Activated CD4-positive, alpha-beta memory T cell treated with anti-CD3 and anti-CD28 coated beads for 36 hours (primary cell): ENCODE measurements at regions not wholly inside any gene's neighbourhood (a gene's known extent, or its start where the extent isn't known, plus 50 kb on each side); places are given as distances from the start of the nearest gene placed in this dataset.

Experiments
- CTCF ChIA-PET: fragments of 350-600 bp; sonication (Branson Sonifier 250); formaldehyde crosslinking; loops from one replicate; lab custom pipeline; 2021; ENCODE audit warnings: antibody characterized with exemption, inconsistent platforms; lab: Charles Lee
- POLR2A ChIA-PET: fragments of 350-600 bp; sonication (Branson Sonifier 250); formaldehyde crosslinking; loops from one replicate; lab custom pipeline; 2021; ENCODE audit warnings: antibody characterized with exemption; lab: Charles Lee
- DNase-seq: peaks from one replicate; pipeline ENCODE4 v3.0.0-alpha.2; 2020
- H3K27ac Mint-ChIP-seq: one replicate; pipeline ENCODE4 v1.8.0; 2021; ENCODE audit warnings: mixed read lengths
- H3K27me3 Mint-ChIP-seq: one replicate; pipeline ENCODE4 v1.8.0; 2021; ENCODE audit warnings: mixed read lengths
- H3K36me3 Mint-ChIP-seq: one replicate; pipeline ENCODE4 v1.8.0; 2021; ENCODE audit warnings: mixed read lengths
- H3K4me1 Mint-ChIP-seq: one replicate; pipeline ENCODE4 v1.8.0; 2021; ENCODE audit warnings: low read depth, mixed read lengths
- H3K4me3 Mint-ChIP-seq: one replicate; pipeline ENCODE4 v1.8.0; 2021; ENCODE audit warnings: mild to moderate bottlenecking, mixed read lengths
- H3K9me3 Mint-ChIP-seq: one replicate; pipeline ENCODE4 v1.8.0; 2021; ENCODE audit warnings: mixed read lengths
- intact Hi-C: fragments of 100-400 bp; cut with micrococcal nuclease; formaldehyde crosslinking; loops from one replicate; pipeline ENCODE4 v1.15.1; 2023

DNA sequence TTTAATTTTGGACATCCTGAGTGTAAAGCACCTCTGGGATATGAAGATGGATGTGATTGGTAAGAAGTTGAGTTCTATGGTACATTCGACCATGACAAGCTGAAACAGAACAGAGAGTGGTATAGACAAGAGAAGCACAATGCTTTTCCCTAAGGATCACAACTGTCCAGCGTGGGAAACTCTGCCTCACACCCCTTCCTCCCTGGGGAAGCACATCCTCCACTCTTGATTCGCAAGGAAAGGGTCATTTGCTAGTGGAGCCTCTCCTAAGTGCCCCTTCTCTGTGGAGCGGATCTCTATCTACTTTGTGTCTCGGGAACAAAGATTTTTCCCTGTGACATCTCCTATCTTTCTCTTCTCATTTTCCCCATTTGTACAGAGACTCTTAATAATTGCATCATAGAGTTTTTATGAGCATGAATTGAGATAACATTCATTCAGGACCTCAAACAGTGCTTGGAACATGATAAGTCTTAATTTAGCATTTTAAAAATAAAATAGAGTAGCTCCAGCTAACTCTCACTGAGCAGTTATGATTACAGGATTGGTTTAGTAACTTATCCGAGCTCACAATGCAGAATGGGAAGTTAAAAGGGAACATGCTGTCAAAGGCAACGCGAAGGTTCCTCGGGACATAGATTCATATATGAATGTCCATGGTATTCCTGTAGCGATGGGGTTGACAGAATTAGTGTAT is 775.2 kb downstream of the C6orf118 start:
- CTCF ChIA-PET, result no interaction called here
- no peak overlapping the region for H3K4me3 Mint-ChIP-seq
- no peak overlapping the region for H3K27ac Mint-ChIP-seq

DNA sequence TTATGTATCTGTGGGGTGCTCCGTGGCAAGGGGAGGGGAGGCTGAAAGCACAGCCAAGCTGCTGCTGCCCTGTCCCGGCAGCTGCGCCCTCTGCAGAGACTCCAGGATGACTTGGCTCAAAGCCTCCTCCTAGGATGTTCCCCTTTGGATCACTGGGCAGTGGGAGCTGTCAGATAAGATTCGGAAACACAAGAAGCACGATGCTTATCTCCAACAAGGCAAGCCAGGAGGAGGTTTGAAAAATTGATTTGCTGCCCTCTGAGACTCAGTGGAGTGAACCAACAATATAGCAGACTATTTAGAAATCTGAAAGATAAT is 776.4 kb downstream of the C6orf118 start:
- no peak for DNase-seq

More for the DNA sequence above, 775.2 kb downstream of the C6orf118 start:
- peaks cover 2% of the 10 kb centered on the region for H3K9me3 Mint-ChIP-seq
- H3K4me1 Mint-ChIP-seq, result no peaks in the 10 kb centered on the region
- DNase-seq, result no peak
- H3K36me3 Mint-ChIP-seq, result no peaks in the 10 kb centered on the region
- H3K27me3 Mint-ChIP-seq, result no peaks in the 10 kb centered on the region
- intact Hi-C loops, result no loop called here
- POLR2A ChIA-PET, result no interaction called here

DNA sequence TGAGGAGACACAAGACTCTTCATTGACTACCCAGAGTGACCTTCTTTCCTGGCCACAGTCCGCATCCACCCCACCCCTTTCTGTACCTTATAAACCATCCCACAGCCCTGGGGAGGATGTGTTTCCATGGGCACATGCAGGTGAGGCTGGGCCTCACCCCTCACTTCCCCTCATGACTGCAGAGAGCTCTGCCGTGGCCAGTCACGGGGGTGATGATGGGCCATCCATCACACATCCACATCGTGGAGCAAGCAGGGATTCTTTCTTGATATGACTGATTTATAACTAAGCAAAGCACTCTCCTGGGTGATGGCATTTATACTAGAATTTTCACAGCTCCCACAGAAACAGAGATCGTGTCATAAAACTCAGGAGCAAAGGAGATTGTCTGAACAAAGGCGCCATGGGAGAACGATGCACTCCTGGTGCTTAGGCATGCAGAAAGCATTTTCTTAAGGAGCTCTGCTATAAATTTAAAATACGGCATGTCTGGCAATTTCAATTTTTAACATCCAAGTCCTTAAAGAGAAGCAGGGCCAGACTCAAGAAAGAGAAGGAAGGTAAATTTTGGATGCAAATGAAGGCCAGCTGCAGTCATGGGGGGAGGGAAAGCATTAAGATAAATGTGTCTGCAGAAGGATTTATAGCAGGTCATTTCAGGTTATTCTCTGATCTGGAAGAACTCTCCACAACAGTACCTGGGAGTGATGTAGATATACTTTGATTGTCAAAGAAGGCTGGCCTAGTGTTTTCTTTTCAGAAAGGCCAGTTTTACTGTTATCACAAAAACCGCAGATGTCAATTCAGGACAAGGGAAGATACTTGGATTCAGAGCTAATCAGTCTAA is 777.0 kb downstream of the C6orf118 start:
- ChIA-PET CTCF (no interaction called here), POLR2A (no interaction called here)
- H3K27me3 Mint-ChIP-seq, result no peaks in the 10 kb centered on the region
- H3K4me1 Mint-ChIP-seq, result no peaks in the 10 kb centered on the region
- peaks cover 2% of the 10 kb centered on the region for H3K9me3 Mint-ChIP-seq
- intact Hi-C loops, result no loop called here
- no peaks in the 10 kb centered on the region for H3K36me3 Mint-ChIP-seq
- DNase-seq, result no peak
- no peak overlapping the region for H3K27ac Mint-ChIP-seq
- H3K4me3 Mint-ChIP-seq, result no peak overlapping the region

More for the DNA sequence above, 776.4 kb downstream of the C6orf118 start:
- POLR2A ChIA-PET, result no interaction called here
- CTCF ChIA-PET, result no interaction called here
- no peak overlapping the region for H3K27ac Mint-ChIP-seq
- no peaks in the 10 kb centered on the region for H3K27me3 Mint-ChIP-seq
- H3K9me3 Mint-ChIP-seq, result peaks cover 2% of the 10 kb centered on the region
- intact Hi-C loops, result no loop called here
- no peak overlapping the region for H3K4me3 Mint-ChIP-seq
- H3K4me1 Mint-ChIP-seq, result no peaks in the 10 kb centered on the region
- no peaks in the 10 kb centered on the region for H3K36me3 Mint-ChIP-seq

DNA sequence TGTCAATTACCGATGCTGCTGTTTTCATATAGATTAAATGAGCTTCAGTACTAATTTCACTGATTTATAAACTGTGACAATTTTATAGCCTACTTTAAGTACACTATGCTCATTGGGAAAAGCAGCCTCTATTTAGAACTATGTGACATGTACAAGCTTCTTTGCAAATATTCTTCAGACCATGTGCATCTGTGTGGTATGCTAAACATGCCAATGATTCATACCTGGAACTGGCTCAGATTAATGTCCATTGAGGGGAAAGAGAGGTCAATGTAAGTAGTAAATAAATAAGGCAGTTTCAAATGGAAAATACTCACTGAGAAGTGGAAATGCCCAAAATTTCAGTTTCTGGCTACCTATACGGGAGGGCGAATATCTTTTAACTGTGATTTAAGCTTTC is 777.7 kb downstream of the C6orf118 start:
- Mint-ChIP-seq H3K9me3 (peaks cover 5% of the 10 kb centered on the region), H3K4me3 (no peak overlapping the region), H3K27me3 (no peaks in the 10 kb centered on the region), H3K36me3 (no peaks in the 10 kb centered on the region), H3K27ac (no peak overlapping the region), H3K4me1 (no peaks in the 10 kb centered on the region)
- no peak for DNase-seq
- intact Hi-C loops, result no loop called here
- POLR2A ChIA-PET, result no interaction called here
- CTCF ChIA-PET, result no interaction called here

DNA sequence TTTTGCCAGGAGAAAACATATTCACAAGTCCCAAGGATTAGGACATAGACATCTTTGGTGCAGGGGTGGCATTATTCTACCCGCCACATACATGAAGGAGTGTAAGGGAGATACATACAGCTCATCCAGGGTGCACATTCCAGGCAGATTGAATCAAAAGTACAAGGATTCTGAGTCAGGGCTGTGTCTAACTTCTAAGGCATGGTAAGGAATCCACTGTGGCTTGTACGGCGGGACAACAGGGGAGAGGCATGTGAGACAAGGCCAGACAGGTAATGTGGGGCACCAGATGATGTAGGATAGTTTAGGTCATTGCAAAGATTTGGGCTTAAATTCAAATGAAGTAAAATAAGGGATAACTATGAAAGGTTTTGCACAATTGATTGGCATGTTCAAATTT is 780.9 kb downstream of the C6orf118 start:
- no peaks in the 10 kb centered on the region for H3K4me1 Mint-ChIP-seq
- no peak for DNase-seq
- H3K4me3 Mint-ChIP-seq, result no peak overlapping the region
- no peaks in the 10 kb centered on the region for H3K27me3 Mint-ChIP-seq
- intact Hi-C loops, result no loop called here
- ChIA-PET CTCF (no interaction called here), POLR2A (no interaction called here)
- peaks cover 13% of the 10 kb centered on the region for H3K9me3 Mint-ChIP-seq
- no peak overlapping the region for H3K27ac Mint-ChIP-seq
- H3K36me3 Mint-ChIP-seq, result no peaks in the 10 kb centered on the region

DNA sequence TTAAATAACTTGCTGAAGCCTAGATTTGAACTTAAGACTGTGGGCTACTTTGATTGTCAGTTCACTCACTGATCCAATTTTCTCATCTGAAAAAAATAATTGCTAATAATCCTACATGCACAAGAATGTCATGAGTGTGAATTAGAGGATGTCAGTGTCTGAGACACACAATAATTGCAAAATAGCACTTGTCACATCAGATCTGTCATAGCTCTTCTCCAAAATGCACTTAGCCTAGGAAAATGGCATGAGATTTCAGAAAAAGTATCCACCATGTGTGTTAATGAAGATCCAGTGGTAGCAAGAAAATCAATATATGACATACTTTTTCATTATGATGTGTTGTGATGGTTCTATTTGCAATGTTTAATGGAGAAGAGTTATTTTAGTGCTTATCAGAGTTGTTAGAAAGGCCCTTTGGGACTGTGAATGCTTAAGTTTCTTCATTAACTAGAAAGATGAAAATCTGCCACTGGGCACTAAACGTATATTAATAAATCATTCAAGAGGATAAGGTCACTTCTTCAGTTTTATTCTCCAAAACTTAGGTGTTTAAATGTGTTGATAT is 786.2 kb downstream of the C6orf118 start:
- CTCF ChIA-PET, result no interaction called here
- POLR2A ChIA-PET, result no interaction called here
- no peak overlapping the region for H3K4me3 Mint-ChIP-seq

DNA sequence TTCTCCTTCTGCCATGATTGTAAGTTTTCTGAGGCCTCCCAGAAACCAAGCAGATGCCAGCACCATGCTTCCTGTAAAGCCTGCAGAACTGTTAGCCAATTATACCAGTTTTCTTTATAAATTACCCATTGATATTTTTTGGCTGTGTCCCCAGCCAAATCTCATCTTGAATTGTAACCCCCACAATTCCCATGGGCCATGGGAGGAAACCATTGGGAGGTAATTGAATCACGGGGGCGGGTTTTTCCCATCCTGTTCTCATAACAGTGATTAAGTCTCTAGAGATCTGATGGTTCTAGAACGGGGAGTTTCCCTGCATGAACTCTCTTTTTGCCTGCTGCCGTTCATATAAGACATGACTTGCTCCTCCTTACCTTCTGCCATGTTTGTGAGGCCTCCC is 788.5 kb downstream of the C6orf118 start:
- Mint-ChIP-seq H3K4me1 (no peaks in the 10 kb centered on the region), H3K27me3 (no peaks in the 10 kb centered on the region), H3K9me3 (peaks cover 8% of the 10 kb centered on the region), H3K27ac (no peak overlapping the region), H3K4me3 (no peak overlapping the region), H3K36me3 (no peaks in the 10 kb centered on the region)
- no peak for DNase-seq
- ChIA-PET CTCF (no interaction called here), POLR2A (no interaction called here)
- intact Hi-C loops, result no loop called here

More for the DNA sequence above, 786.2 kb downstream of the C6orf118 start:
- Mint-ChIP-seq H3K27me3 (no peaks in the 10 kb centered on the region), H3K27ac (no peak overlapping the region), H3K9me3 (peaks cover 13% of the 10 kb centered on the region), H3K4me1 (no peaks in the 10 kb centered on the region), H3K36me3 (no peaks in the 10 kb centered on the region)
- DNase-seq, result no peak
- intact Hi-C loops, result no loop called here

DNA sequence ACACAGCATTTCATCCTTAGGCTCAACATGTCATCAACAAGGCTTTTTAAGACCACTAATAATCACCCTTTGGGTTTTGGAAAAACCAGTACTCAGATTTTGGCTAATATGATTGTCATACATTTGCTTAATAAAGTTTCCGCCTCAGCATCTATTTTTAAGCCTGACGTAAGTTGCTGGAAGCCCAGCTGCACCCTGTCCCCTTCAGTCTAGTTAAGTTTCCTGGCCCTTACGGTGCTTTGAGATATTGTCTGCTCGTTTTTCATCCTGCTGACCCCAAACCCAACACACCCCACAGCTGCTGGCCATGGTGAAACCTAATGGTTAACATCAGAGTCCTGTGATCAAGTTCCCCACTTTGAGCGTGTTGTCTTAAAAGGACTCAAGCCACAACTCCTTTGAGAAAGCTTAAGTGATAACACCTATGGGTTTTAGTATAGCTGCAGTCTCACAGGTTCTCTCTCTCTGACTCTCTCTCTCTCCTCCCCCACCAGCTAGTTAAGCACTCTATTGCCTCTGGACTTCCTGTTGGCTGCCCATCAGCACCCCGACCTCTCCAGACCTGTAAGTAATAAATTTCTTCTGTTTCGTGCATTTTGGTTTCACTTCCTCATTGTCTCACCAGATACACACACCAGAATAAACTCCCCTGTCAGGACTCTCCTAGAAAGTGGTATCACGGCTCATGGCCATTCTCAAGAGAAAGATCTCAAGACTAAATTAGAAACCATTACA is 802.0 kb downstream of the C6orf118 start:
- H3K27me3 Mint-ChIP-seq, result no peaks in the 10 kb centered on the region

DNA sequence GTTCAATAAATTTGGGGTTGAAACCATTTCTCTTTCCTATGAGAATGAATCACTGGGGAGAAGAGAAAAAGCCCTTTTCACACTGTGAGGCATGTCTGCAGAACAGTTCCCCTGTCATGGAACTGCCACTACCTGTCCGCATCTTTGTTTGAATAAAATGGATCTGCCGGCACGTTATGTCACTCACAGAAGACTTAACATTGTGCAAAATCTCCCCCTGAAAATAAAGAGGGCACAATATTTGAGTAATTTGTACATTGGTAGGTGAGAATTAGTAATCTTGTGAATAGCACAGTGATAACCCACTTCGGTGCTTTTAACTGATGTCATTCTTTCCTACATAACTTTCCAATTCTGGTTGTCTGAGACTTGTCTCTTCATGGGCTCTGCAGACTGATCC is 804.0 kb downstream of the C6orf118 start:
- intact Hi-C loops, result no loop called here
- Mint-ChIP-seq H3K4me1 (no peaks in the 10 kb centered on the region), H3K36me3 (no peaks in the 10 kb centered on the region), H3K4me3 (no peak overlapping the region), H3K27me3 (no peaks in the 10 kb centered on the region), H3K27ac (no peak overlapping the region), H3K9me3 (peaks cover 4% of the 10 kb centered on the region)
- ChIA-PET CTCF (no interaction called here), POLR2A (no interaction called here)
- no peak for DNase-seq

More for the DNA sequence above, 802.0 kb downstream of the C6orf118 start:
- POLR2A ChIA-PET, result no interaction called here
- intact Hi-C loops, result no loop called here
- no peak for DNase-seq
- Mint-ChIP-seq H3K4me3 (no peak overlapping the region), H3K9me3 (peaks cover 5% of the 10 kb centered on the region), H3K27ac (no peak overlapping the region), H3K4me1 (no peaks in the 10 kb centered on the region), H3K36me3 (no peaks in the 10 kb centered on the region)
- CTCF ChIA-PET, result no interaction called here

DNA sequence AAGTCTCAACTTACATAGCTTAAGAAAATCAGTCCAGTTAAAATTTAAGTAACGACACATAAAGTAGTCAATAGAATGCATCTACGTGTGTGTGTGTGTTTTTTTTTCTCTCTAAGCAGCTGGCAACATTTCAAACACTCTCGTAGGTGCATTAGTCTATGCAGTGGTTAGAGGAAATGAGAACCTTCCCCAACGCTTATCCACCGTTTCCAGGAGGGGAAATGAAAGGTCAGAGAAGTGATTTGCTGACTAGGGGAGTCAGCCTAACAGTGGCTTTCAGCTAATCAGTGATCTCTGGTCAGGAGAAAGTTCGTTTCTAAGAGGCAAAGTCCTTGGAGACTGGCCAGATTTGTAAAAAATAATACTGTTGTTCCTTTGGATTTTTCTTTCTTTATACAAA is 806.6 kb downstream of the C6orf118 start:
- no peak for DNase-seq
- Mint-ChIP-seq H3K27ac (no peak overlapping the region), H3K4me1 (no peaks in the 10 kb centered on the region), H3K36me3 (no peaks in the 10 kb centered on the region), H3K9me3 (peaks cover 4% of the 10 kb centered on the region), H3K4me3 (no peak overlapping the region), H3K27me3 (no peaks in the 10 kb centered on the region)
- intact Hi-C loops, result no loop called here
- POLR2A ChIA-PET, result no interaction called here
- CTCF ChIA-PET, result no interaction called here

DNA sequence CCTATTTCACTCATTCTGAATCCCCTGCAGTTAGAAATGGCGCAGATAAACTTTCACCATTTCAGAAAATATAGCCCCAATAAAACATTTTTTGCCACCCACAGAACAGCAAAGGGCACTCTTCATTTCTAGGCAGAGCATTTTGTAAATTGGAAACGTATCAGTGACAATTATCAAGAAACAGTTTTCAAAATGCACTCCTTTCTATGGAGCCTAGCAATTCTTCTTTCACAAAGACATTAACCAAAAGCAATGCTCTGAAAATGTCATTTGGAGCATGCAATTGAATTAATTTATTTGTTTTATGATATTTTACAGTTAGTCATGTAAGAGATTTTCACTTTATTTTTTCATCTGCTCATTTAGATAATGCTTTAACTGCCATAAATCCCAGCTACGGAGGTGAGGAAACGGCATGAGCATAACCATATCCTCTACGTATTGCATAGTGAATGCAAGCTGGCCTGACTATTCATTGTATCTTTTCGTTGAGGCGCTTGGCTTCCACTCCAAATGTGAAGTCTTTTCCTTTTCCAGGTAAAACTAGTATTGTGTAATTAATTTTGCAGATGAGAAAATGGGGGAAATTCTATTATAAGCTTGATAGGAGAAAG is 813.4 kb downstream of the C6orf118 start:
- POLR2A ChIA-PET, result no interaction called here
- Mint-ChIP-seq H3K9me3 (peaks cover 10% of the 10 kb centered on the region), H3K27me3 (no peaks in the 10 kb centered on the region), H3K27ac (no peak overlapping the region), H3K36me3 (no peaks in the 10 kb centered on the region), H3K4me1 (no peaks in the 10 kb centered on the region), H3K4me3 (no peak overlapping the region)
- no peak for DNase-seq
- CTCF ChIA-PET, result no interaction called here
- intact Hi-C loops, result no loop called here

DNA sequence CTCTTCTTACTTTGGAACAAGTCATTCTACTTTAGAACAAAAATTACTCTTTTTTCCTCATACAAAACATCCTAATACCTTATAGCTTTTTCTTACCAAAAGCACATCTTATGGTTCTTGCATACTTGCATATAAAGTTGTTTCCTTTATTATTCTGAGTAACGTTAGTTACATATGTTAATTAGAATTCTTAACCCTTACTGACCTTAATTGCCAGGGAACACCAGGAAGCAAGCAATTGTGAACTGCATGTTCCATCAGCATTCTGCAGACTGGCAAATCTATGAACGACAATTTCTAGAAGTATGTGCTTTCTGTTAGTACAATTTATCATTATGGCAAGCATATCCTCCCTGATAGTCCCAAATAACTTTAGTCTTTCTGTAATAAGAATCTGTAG is 831.0 kb downstream of the C6orf118 start:
- intact Hi-C loops, result no loop called here
- Mint-ChIP-seq H3K4me1 (no peaks in the 10 kb centered on the region), H3K9me3 (peaks cover 9% of the 10 kb centered on the region), H3K4me3 (no peak overlapping the region), H3K36me3 (no peaks in the 10 kb centered on the region), H3K27ac (no peak overlapping the region), H3K27me3 (no peaks in the 10 kb centered on the region)
- ChIA-PET POLR2A (no interaction called here), CTCF (no interaction called here)
- no peak for DNase-seq
